ENCODE measurements at regions not wholly inside any gene's neighbourhood (a gene's known extent, or its start where the extent isn't known, plus 50 kb on each side); places are given as distances from the start of the nearest gene placed in this dataset.

GRCh38 chr12:98446060-98446459, 69.3 kb upstream of the TMPO start:
- Histone ChIP-seq H3K27ac (no peak overlapping the region), H3K9me3 (no peaks in the 10 kb centered on the region), H3K36me3 (no peaks in the 10 kb centered on the region), H3K27me3 (no peaks in the 10 kb centered on the region), H3K4me1 (no peaks in the 10 kb centered on the region), H3K4me3 (no peak overlapping the region)
- no peak for DNase-seq
- TF ChIP-seq CTCF (IDR thresholded peaks at IDR 0.05), result no peak
- no peak for TF ChIP-seq POLR2A (IDR thresholded peaks at IDR 0.05)

GRCh38 chr12:98446682-98447081, 68.7 kb upstream of the TMPO start:
- no peaks in the 10 kb centered on the region for H3K9me3 ChIP-seq
- TF ChIP-seq POLR2A (IDR thresholded peaks at IDR 0.05), result no peak
- TF ChIP-seq CTCF (IDR thresholded peaks at IDR 0.05), result no peak
- no peaks in the 10 kb centered on the region for H3K36me3 ChIP-seq
- no peaks in the 10 kb centered on the region for H3K27me3 ChIP-seq
- no peak for DNase-seq
- no peak overlapping the region for H3K4me3 ChIP-seq
- no peaks in the 10 kb centered on the region for H3K4me1 ChIP-seq
- H3K27ac ChIP-seq, result no peak overlapping the region

- Histone ChIP-seq H3K4me3 (no peak overlapping the region), H3K9me3 (no peaks in the 10 kb centered on the region)
- TF ChIP-seq POLR2A (IDR thresholded peaks at IDR 0.05) (no peak), CTCF (IDR thresholded peaks at IDR 0.05) (no peak)
Measured at GRCh38 chr12:98449584-98449983, 65.8 kb upstream of the TMPO start.

GRCh38 chr12:98453070-98453469, 62.3 kb upstream of the TMPO start:
- Histone ChIP-seq H3K36me3 (no peaks in the 10 kb centered on the region), H3K4me3 (no peak overlapping the region), H3K27me3 (no peaks in the 10 kb centered on the region), H3K4me1 (no peaks in the 10 kb centered on the region), H3K9me3 (no peaks in the 10 kb centered on the region), H3K27ac (no peak overlapping the region)
- DNase-seq, result no peak
- TF ChIP-seq CTCF (IDR thresholded peaks at IDR 0.05) (no peak), POLR2A (IDR thresholded peaks at IDR 0.05) (no peak)

More at GRCh38 chr12:98449584-98449983, 65.8 kb upstream of the TMPO start:
- Histone ChIP-seq H3K36me3 (no peaks in the 10 kb centered on the region), H3K27me3 (no peaks in the 10 kb centered on the region), H3K4me1 (no peaks in the 10 kb centered on the region), H3K27ac (no peak overlapping the region)
- DNase-seq, result no peak

- Histone ChIP-seq H3K27ac (no peak overlapping the region), H3K27me3 (no peaks in the 10 kb centered on the region), H3K4me1 (no peaks in the 10 kb centered on the region), H3K4me3 (no peak overlapping the region), H3K9me3 (no peaks in the 10 kb centered on the region), H3K36me3 (no peaks in the 10 kb centered on the region)
- no peak for DNase-seq
- TF ChIP-seq CTCF (IDR thresholded peaks at IDR 0.05) (no peak), POLR2A (IDR thresholded peaks at IDR 0.05) (no peak)
Measured at GRCh38 chr12:98453492-98453891, 61.9 kb upstream of the TMPO start.

GRCh38 chr12:98456041-98456440, 59.3 kb upstream of the TMPO start:
- no peak for TF ChIP-seq CTCF (IDR thresholded peaks at IDR 0.05)
- TF ChIP-seq POLR2A (IDR thresholded peaks at IDR 0.05), result no peak
- no peaks in the 10 kb centered on the region for H3K4me1 ChIP-seq
- no peak for DNase-seq
- no peaks in the 10 kb centered on the region for H3K9me3 ChIP-seq
- no peaks in the 10 kb centered on the region for H3K27me3 ChIP-seq
- no peaks in the 10 kb centered on the region for H3K36me3 ChIP-seq
- H3K27ac ChIP-seq, result no peak overlapping the region
- no peak overlapping the region for H3K4me3 ChIP-seq

Data from Peyer's patch (tissue), 4 donors.